ENCODE measurements at regions not wholly inside any gene's neighbourhood (a gene's known extent, or its start where the extent isn't known, plus 50 kb on each side); places are given as distances from the start of the nearest gene placed in this dataset.

- TF ChIP-seq POLR2A (IDR thresholded peaks at IDR 0.05) (no peak), CTCF (IDR thresholded peaks at IDR 0.05) (no peak)
Observed at GRCh38 chr21:27372381-27372780, 405.5 kb upstream of the ADAMTS5 start.

Measured in uterus (tissue), 2 donors.